GM10266 (cell line): ENCODE measurements at regions not wholly inside any gene's neighbourhood (a gene's known extent, or its start where the extent isn't known, plus 50 kb on each side); places are given as distances from the start of the nearest gene placed in this dataset.
"Not testable (repeated sequence)": the region's sequence is repeated elsewhere in the genome, so short reads cannot be mapped to it uniquely, and the experiment has no call there.

Source experiments
- DNase-seq: peaks from one replicate; pipeline ENCODE4 v3.0.0; 2012; ENCODE audit errors: extremely low spot score
- CTCF ChIP-seq: IDR thresholded peaks from 2 replicates; pipeline ENCODE4 v1.5.1; 2012; ENCODE audit warnings: mild to moderate bottlenecking, low read depth; ENCODE audit not compliant: control insufficient read depth, insufficient read depth; ENCODE audit errors: missing control alignments

- no peak for DNase-seq
- TF ChIP-seq CTCF, result no peak
Measured at GRCh38 chr1:95655321-95656020, 421.5 kb downstream of the RWDD3 start.

GRCh38 chr1:95657248-95657647 is 423.2 kb downstream of the RWDD3 start:
- TF ChIP-seq CTCF, result no peak
- no peak for DNase-seq

- TF ChIP-seq CTCF, result no peak
- no peak for DNase-seq
Measured at GRCh38 chr1:95659166-95659565, 425.2 kb downstream of the RWDD3 start.

- TF ChIP-seq CTCF, result no peak
- no peak for DNase-seq
Measured at GRCh38 chr1:95659588-95659987, 425.6 kb downstream of the RWDD3 start.

GRCh38 chr1:95660736-95661135 is 426.7 kb downstream of the RWDD3 start:
- TF ChIP-seq CTCF, result no peak
- no peak for DNase-seq

- not testable (repeated sequence) for DNase-seq
Measured at GRCh38 chr1:95663530-95663929, 429.5 kb downstream of the RWDD3 start.

GRCh38 chr1:95668165-95668564 is 434.2 kb downstream of the RWDD3 start:
- no peak for DNase-seq
- no peak for TF ChIP-seq CTCF

- DNase-seq, result not testable (repeated sequence)
Measured at GRCh38 chr1:95669638-95670037, 435.6 kb downstream of the RWDD3 start.
